ENCODE measurements at regions not wholly inside any gene's neighbourhood (a gene's known extent, or its start where the extent isn't known, plus 50 kb on each side); places are given as distances from the start of the nearest gene placed in this dataset.

- no peak for DNase-seq
These were observed 171.8 kb downstream of the IGLL1 start for GRCh38 chr22:23408321-23408720.

GRCh38 chr22:23405366-23405851 is 174.7 kb downstream of the IGLL1 start:
- no peak for DNase-seq

GRCh38 chr22:23404689-23405365 is 175.3 kb downstream of the IGLL1 start:
- no peak for DNase-seq

- DNase-seq = no peak
These were observed 176.1 kb downstream of the IGLL1 start for GRCh38 chr22:23403720-23404688.

- DNase-seq = no peak
These were observed 176.9 kb downstream of the IGLL1 start for GRCh38 chr22:23403152-23403719.

GRCh38 chr22:23402275-23403151 is 177.6 kb downstream of the IGLL1 start:
- DNase-seq = no peak

GRCh38 chr22:23401910-23402274 is 178.2 kb downstream of the IGLL1 start:
- DNase-seq = no peak

- DNase-seq = no peak
These were observed 178.8 kb downstream of the IGLL1 start for GRCh38 chr22:23401111-23401909.

- DNase-seq = no peak
These were observed 179.7 kb downstream of the IGLL1 start for GRCh38 chr22:23400286-23400981.

- DNase-seq = no peak
These were observed 180.5 kb downstream of the IGLL1 start for GRCh38 chr22:23399367-23400285.

- no peak for DNase-seq
These were observed 181.3 kb downstream of the IGLL1 start for GRCh38 chr22:23398701-23399366.

- no peak for DNase-seq
These were observed 182.2 kb downstream of the IGLL1 start for GRCh38 chr22:23397613-23398567.

- no peak for DNase-seq
These were observed 183.0 kb downstream of the IGLL1 start for GRCh38 chr22:23397008-23397612.

GRCh38 chr22:23396362-23397007 is 183.6 kb downstream of the IGLL1 start:
- no peak for DNase-seq

- no peak for DNase-seq
These were observed 184.3 kb downstream of the IGLL1 start for GRCh38 chr22:23395530-23396361.
